Chondrocyte (in vitro differentiated cells): ENCODE measurements at regions not wholly inside any gene's neighbourhood (a gene's known extent, or its start where the extent isn't known, plus 50 kb on each side); places are given as distances from the start of the nearest gene placed in this dataset.

ENCODE experiments used
- DNase-seq: peaks from one replicate; pipeline ENCODE4 v3.0.0; 2021; ENCODE audit warnings: mixed read lengths, low spot score
- H3K27ac Mint-ChIP-seq: one replicate; pipeline ENCODE4 v1.8.0; 2021; ENCODE audit warnings: mild to moderate bottlenecking, moderate library complexity, mixed read lengths; ENCODE audit not compliant: unreplicated experiment
- H3K27me3 Mint-ChIP-seq: 2 replicates; pipeline ENCODE4 v1.8.0; 2021; ENCODE audit warnings: low read depth, mixed read lengths
- H3K36me3 Mint-ChIP-seq: 2 replicates; pipeline ENCODE4 v1.8.0; 2021; ENCODE audit warnings: low read depth, mixed read lengths
- H3K4me1 Mint-ChIP-seq: 2 replicates; pipeline ENCODE4 v1.8.0; 2021; ENCODE audit warnings: low read depth, mild to moderate bottlenecking, mixed read lengths
- H3K4me3 Mint-ChIP-seq: one replicate; pipeline ENCODE4 v1.8.0; 2021; ENCODE audit warnings: mild to moderate bottlenecking, moderate library complexity, mixed read lengths; ENCODE audit not compliant: unreplicated experiment
- H3K9me3 Mint-ChIP-seq: 2 replicates; pipeline ENCODE4 v1.8.0; 2021; ENCODE audit warnings: low read depth, mixed read lengths
- CTCF ChIP-seq: fragments of 200-600 bp; sonication (generic); IDR thresholded peaks from 2 replicates; pipeline ENCODE4 v1.5.0; 2021; ENCODE audit warnings: antibody characterized with exemption, mild to moderate bottlenecking, moderate library complexity

DNA sequence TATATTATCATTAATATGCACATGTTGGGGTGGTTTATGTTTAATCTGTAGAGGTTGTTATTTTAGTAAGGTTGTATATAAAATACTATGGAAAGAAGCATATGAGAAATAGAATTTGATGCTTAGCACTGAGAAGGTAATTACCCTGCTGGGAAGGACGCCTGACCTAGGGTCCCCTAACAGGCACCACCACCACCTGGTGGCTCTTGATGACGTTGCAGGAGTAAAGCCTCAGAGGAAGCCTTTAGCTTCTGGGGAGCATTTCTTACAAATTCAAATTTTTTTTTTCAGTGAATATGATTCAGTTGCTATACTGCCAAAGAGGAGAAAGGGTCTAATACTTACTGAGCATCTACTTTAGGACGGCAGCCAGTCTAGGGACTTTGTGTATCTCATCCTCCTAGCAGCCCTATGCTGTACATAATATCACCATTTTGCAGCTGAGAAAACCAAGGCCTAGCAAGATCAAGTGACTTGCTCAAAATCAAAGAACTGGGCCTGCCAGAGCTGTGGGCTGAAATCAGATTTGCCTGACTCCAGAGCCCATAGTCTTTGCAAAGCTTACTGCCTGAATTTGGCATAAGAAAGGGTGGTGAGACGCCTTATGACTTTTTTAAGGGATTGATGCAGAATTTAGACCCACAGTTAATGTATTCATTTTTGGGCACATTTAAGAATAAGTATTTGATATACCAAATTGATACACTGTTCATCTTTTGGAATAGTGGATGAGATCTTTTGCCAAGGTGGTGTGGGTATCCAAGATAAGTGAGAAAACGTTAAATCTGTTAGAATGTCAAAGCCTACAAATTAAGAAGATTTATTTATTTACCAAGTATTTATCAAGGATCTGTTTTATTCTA, 78.8 kb upstream of the GAREM1 start:
- no peak overlapping the region for H3K4me3 Mint-ChIP-seq
- no peaks in the 10 kb centered on the region for H3K9me3 Mint-ChIP-seq
- no peak overlapping the region for H3K27ac Mint-ChIP-seq
- no peaks in the 10 kb centered on the region for H3K4me1 Mint-ChIP-seq
- DNase-seq: no peak
- no peaks in the 10 kb centered on the region for H3K36me3 Mint-ChIP-seq
- peak; percentile 82 for TF ChIP-seq CTCF
- H3K27me3 Mint-ChIP-seq: peaks cover 14% of the 10 kb centered on the region

DNA sequence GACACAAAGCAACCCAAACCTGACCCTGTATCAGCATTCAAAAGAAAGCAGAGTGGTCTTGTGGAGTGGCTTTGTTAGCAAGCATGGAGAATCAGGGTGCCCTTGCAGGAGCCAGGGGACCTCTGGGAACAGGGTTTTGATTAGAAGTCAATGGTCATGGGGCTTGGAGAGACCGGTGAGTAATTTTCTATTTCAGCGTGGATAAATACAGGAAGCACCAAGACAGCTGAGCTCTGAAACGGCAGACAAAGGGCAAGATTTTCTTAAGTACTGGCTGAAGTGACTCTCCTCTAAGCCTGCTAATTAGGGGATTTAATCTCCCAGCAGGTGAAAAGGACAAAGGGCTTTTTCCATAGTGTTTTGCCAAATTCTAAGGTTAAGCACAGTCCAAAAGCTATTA, 78.0 kb upstream of the GAREM1 start:
- no peaks in the 10 kb centered on the region for H3K36me3 Mint-ChIP-seq
- no peak overlapping the region for H3K4me3 Mint-ChIP-seq
- peaks cover 16% of the 10 kb centered on the region for H3K27me3 Mint-ChIP-seq
- no peaks in the 10 kb centered on the region for H3K4me1 Mint-ChIP-seq
- TF ChIP-seq CTCF: no peak
- H3K9me3 Mint-ChIP-seq: no peaks in the 10 kb centered on the region
- no peak overlapping the region for H3K27ac Mint-ChIP-seq
- no peak for DNase-seq

- TF ChIP-seq CTCF: no peak
- peaks cover 26% of the 10 kb centered on the region for H3K27me3 Mint-ChIP-seq
- H3K27ac Mint-ChIP-seq: no peak overlapping the region
- DNase-seq: no peak
- H3K36me3 Mint-ChIP-seq: no peaks in the 10 kb centered on the region
- no peaks in the 10 kb centered on the region for H3K4me1 Mint-ChIP-seq
- H3K4me3 Mint-ChIP-seq: no peak overlapping the region
- H3K9me3 Mint-ChIP-seq: no peaks in the 10 kb centered on the region
Observed at GRCh38 chr18:32545631-32546030, 74.9 kb upstream of the GAREM1 start.

DNA sequence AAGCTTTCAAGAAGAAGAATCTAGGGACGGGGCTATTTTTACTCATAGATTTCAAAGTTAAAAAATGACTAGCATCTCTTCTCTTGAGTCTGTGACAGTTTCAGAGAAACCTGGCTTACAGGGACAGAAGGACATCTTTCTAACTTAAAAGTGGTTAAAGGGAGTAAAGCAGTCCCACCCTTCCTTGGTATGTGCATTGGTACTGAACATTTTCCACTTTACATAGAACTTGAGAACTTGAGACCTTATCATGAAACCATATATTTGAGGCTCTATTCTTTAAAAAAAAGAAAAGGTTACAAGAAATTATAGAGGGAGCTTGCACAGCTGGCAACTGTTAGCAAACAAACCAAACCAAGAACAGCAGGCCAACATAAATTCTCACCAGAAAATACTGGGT, 73.4 kb upstream of the GAREM1 start:
- DNase-seq: no peak
- peaks cover 28% of the 10 kb centered on the region for H3K27me3 Mint-ChIP-seq
- H3K27ac Mint-ChIP-seq: no peak overlapping the region
- H3K36me3 Mint-ChIP-seq: no peaks in the 10 kb centered on the region
- no peak overlapping the region for H3K4me3 Mint-ChIP-seq
- no peaks in the 10 kb centered on the region for H3K4me1 Mint-ChIP-seq
- no peaks in the 10 kb centered on the region for H3K9me3 Mint-ChIP-seq
- no peak for TF ChIP-seq CTCF

GRCh38 chr18:32542221-32542798, 71.6 kb upstream of the GAREM1 start:
- no peak for TF ChIP-seq CTCF
- H3K4me3 Mint-ChIP-seq: no peak overlapping the region
- DNase-seq: no peak
- no peaks in the 10 kb centered on the region for H3K4me1 Mint-ChIP-seq
- peaks cover 26% of the 10 kb centered on the region for H3K27me3 Mint-ChIP-seq
- H3K36me3 Mint-ChIP-seq: no peaks in the 10 kb centered on the region
- H3K27ac Mint-ChIP-seq: no peak overlapping the region
- H3K9me3 Mint-ChIP-seq: no peaks in the 10 kb centered on the region
